COLO668 (cell line): ENCODE measurements at regions not wholly inside any gene's neighbourhood (a gene's known extent, or its start where the extent isn't known, plus 50 kb on each side); places are given as distances from the start of the nearest gene placed in this dataset.

ENCODE experiments used
- DNase-seq: peaks from one replicate; lab custom pipeline; 2025; ENCODE audit not compliant: unreplicated experiment; lab: John Stamatoyannopoulos, UW

GRCh38 chr3:70849911-70850699, 537.7 kb upstream of the MDFIC2 start:
- no peak for DNase-seq

DNA sequence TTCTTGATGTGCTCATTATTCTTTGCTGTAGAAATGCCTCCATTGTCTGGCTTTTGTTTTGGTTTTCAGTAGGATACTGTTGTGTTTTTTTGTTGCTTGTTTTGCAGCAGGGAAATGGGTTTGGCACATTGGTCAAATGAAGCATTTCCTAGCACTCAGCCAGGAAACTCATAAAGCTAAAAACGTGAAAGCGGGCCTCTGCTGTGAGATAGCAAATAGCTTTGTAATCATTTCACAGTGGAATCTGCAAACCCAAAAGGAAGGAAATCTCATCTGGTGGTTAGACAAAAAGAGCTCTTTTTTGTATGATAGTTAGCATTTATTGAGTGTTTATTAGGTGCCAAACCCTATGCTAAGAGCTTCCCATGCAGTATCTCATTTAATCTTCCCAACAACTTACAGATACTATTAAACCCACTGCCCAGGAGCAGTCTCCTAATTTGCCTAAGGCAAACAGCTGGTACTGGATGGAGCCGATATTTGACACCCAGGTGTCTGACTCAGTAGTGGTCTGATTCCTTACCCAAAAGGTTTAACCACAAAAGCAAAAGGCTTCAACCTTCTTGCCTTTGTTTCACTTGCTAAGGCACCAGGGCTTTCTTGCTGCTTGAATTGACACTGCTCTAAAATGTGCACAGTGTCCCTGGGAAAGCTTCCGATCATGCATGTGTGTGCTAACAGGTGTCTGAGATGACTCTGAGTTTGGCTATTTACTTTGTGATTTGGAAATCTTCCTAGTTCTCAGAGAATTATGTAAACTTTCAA, 527.9 kb upstream of the MDFIC2 start:
- DNase-seq, result no peak

DNA sequence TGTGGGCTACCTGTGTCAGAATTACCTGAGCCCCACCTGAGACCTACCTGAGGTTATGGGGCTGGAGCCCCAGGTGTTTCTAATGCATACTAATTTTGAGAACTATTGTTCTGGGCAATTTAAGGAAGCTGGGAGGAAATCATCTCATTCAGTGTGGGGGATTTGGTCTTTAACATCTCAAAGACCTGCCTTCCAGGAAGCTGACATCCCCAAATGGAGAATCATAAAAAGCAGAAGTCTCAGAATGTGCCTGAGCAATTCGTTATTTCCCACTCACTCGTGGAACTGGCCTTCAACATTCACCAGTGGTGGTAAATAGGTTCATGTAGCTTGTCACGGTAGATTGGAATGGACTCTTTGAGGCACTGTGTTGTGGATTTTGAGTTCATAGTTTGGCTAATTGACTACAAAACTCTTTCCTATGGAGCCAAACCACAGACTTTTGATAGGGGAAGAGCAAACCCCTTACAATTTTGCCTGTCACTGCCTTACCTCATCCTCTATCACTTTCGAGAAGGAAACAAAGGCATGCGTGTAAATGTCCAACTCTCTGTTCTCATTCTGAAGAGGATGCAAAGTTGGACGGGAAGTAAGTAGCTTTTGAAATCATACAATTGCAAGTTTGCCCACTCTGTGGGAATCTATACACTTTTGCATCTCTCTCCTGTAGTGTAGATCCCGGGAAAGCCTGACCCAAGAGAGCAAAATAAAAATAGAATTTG, 521.0 kb upstream of the MDFIC2 start:
- DNase-seq, result no peak

- no peak for DNase-seq
These were observed 520.4 kb upstream of the MDFIC2 start for GRCh38 chr3:70832834-70833205.

- no peak for DNase-seq
These were observed 519.8 kb upstream of the MDFIC2 start for GRCh38 chr3:70832089-70832833.

- DNase-seq, result no peak
These were observed 516.7 kb upstream of the MDFIC2 start for GRCh38 chr3:70829092-70829491.

DNA sequence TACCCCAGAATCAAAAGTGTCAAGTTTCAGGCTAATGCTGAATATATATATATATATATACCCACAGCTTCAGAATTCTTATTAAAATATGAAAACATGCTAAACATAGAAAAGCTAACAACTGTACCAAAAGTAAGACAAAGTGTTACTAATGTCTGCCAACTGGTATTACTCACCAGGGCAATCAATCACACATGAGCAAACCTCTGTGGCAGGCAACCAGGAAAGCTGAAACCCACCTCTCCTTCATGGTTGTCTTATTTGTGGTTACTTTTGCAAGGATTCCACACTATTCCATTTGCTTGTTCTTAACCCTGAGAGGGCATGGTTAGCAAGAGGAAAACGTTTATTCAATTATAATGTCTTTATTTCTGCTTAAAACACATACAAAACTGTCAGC, 512.3 kb upstream of the MDFIC2 start:
- no peak for DNase-seq

- DNase-seq, result no peak
These were observed 511.6 kb upstream of the MDFIC2 start for GRCh38 chr3:70824078-70824477.

- no peak for DNase-seq
These were observed 511.2 kb upstream of the MDFIC2 start for GRCh38 chr3:70823622-70824021.

- no peak for DNase-seq
These were observed 510.2 kb upstream of the MDFIC2 start for GRCh38 chr3:70822669-70823068.

GRCh38 chr3:70821602-70822001, 509.2 kb upstream of the MDFIC2 start:
- DNase-seq, result no peak

- DNase-seq, result no peak
These were observed 508.0 kb upstream of the MDFIC2 start for GRCh38 chr3:70820397-70820796.

DNA sequence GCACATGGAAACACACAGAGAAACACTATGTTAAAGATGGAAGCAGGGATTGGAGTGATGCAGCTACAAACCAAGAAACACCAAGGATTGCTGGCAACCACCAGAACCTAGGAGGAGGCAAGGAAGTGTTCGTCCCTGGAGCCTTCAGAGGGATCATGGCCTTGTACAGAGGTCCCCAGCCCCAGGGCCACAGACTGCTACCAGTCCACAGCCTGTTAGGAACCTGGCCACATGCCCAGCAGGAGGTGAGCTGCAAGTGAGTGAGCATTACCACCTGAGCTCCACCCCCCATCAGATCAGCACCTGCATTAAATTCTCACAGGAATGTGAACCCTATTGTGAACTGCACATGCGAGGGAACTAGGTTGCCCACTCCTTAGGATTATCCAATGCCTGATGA, 505.7 kb upstream of the MDFIC2 start:
- DNase-seq, result no peak

GRCh38 chr3:70816346-70816745, 503.9 kb upstream of the MDFIC2 start:
- DNase-seq, result no peak

DNA sequence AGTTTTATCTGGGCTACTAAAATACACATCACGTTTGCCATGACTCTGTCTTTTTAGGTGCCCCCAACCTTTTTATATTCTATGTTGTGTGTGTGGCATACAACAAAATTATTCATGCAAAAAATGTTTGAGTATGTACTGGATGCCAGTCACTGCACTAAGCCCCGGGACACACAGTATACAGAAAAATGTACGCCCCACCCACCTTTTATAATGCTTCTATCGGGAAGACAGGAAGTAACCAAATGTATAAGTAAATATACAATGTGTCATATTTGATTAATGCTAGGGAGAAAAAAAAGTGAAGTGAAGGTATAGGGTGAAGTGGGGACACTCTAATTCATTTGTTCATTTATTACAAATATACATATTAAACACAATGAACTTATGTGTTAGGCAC, 503.4 kb upstream of the MDFIC2 start:
- no peak for DNase-seq

DNA sequence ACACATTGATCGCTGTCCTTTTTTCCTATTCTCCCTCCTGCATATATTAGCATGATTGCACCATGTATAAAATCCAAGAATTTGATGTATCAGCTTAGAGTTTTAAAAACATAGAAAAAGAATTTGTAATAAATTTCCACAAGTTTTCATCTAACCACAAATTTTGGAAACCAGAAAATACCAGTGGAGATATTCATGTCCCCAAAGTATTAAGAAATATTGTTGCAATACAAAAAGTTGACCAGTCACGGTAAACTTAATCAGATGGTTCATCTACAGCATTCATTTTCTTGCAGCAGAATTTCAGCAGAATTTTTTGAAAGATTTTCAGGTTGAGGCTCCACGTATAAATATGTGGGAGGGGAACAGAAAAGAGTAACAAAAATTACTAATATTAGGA, 500.9 kb upstream of the MDFIC2 start:
- no peak for DNase-seq

DNA sequence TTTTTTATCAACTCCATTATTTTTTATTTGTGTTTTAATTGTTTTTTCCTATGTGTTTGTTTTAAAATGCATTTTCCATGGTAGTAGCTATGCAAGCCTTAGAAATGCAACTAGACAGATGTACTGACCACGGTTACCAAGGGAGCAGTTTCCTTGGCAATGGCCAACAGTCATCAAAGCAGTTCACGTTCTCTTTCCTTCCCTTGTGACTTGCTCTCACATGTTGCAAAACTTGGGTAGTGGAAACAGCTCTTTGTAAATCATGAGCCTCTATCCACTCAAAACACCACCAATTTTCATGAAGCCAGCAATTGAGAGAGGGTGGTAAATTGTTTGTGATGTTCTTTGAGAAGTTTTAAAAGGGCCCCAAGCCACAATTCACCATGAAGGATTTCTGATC, 499.4 kb upstream of the MDFIC2 start:
- no peak for DNase-seq

DNA sequence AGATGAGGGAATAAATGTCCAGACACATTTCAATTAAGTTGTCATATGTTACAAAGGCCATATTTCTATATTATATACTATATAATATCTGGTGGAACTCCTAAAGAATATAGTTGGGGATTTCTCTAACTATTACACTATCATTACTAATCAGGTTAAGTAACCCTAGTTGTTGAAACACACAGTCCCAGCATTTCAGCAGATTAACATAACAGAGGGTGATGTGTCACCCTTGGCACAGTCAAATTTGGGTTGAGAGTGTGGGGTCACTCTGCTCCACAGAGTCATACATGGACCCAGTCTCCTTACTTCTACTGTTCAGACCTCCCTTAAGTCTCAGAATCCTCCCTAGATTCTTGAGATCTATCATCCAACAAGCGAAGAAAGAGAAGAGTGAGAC, 496.4 kb upstream of the MDFIC2 start:
- no peak for DNase-seq

DNA sequence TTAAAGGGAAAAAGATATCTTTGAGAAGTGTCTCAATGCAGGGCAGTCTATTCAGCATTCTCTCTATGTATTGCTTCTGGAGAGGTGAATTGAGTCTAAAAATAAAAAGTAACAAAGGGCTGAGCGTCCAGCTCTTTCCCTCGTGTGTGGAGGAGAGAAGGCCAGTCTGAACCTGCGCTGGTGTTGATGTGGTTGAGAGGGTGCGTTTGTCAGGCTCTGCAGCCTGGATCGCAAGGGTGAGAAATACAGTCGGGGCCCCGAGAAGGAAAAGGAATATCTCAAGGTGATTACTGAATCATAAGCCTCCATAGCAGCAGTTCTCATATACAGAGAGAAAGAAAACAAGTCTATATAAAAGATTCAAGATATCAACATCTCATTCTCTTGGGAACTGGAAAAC, 494.1 kb upstream of the MDFIC2 start:
- no peak for DNase-seq

- no peak for DNase-seq
These were observed 493.6 kb upstream of the MDFIC2 start for GRCh38 chr3:70806021-70806420.
